HAP-1 (cell line): ENCODE measurements at regions not wholly inside any gene's neighbourhood (a gene's known extent, or its start where the extent isn't known, plus 50 kb on each side); places are given as distances from the start of the nearest gene placed in this dataset.
"Not testable (repeated sequence)": the region's sequence is repeated elsewhere in the genome, so short reads cannot be mapped to it uniquely, and the experiment has no call there.

Experiments used
- DNase-seq, 2 experiments: peaks; one replicate each; pipeline ENCODE4 v3.0.0-alpha.2; 2016 to 2020; ENCODE audit warnings: low spot score in 2 of 2
- H3K27me3 ChIP-seq: fragments of 250-450 bp; sonication (Bioruptor Pico); 2 replicates; pipeline ENCODE4 v1.5.1; 2020; ENCODE audit warnings: low read depth, mild to moderate bottlenecking, moderate library complexity
- H3K36me3 ChIP-seq: fragments of 250-450 bp; sonication (Bioruptor Pico); replicated peaks from 2 replicates; pipeline ENCODE4 v1.5.1; 2020; ENCODE audit warnings: mild to moderate bottlenecking
- H3K4me1 ChIP-seq: fragments of 250-450 bp; sonication (Bioruptor Pico); 2 replicates; pipeline ENCODE4 v1.5.1; 2020; ENCODE audit warnings: mild to moderate bottlenecking
- H3K4me3 ChIP-seq: fragments of 250-450 bp; sonication (Bioruptor Pico); 2 replicates; pipeline ENCODE4 v1.5.1; 2020; ENCODE audit warnings: mild to moderate bottlenecking, moderate library complexity
- H3K9me3 ChIP-seq: fragments of 250-450 bp; sonication (Bioruptor Pico); 2 replicates; pipeline ENCODE4 v1.5.1; 2020; ENCODE audit warnings: mild to moderate bottlenecking, moderate library complexity
- in situ Hi-C: fragments of 300-500 bp; cut with MboI; formaldehyde crosslinking; loops from 3 replicates; pipeline ENCODE4 v1.14.3; 2020; ENCODE audit warnings: low sequenced_read_pairs, inconsistent platforms, mixed read lengths

DNA sequence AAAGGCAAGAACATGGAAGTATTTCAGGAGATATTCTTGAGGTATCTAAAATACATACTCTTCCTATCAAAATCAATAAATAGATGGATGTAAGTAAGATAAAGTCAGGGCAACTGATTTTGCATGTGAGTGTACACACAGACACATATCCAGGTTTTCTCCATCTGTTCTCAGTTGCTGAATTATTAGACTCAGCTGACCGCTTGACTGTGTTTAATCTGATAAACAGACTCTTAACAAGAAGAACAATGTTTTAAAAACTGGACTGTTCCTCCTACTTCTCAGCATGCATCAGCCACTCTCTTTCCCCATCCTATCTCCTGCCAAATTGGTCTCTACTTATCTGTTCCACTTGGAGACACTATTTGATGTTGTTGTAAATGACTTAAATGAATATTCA lies 73.5 kb downstream of the GOLGA8G start:
- Histone ChIP-seq H3K4me1 (no peaks in the 10 kb centered on the region), H3K27me3 (no peaks in the 10 kb centered on the region), H3K9me3 (no peaks in the 10 kb centered on the region), H3K4me3 (no peak overlapping the region), H3K36me3 (no peaks in the 10 kb centered on the region)
- in situ Hi-C loops: no loop called here
- no peak for DNase-seq

DNA sequence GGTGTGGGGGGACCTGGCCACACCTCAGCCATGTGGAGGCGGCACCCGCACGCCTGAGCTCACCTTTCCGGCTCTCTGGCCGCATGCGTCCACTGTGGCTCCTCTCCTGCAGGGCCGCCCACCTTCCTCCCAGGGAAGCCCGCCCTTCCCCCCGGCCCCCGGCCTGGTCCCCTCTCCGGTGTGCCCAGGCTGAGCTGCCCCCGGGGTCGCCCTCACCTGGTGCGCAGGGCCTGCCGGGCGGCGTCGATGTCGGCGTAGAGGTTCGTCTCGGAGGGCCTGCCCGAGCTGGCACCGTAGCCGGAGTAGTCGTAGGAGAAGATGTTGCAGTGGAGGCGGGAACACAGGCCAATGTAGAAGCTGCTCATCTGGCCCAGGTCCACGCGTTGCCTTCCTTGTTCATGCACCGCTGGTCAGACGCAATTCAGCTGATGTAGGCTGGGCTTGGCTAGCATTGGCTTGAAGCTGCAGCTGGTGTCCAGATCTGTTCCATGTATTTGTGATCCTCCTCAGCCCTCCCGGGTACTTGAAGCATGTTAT lies 75.3 kb downstream of the GOLGA8G start:
- H3K4me1 ChIP-seq, H3K9me3 ChIP-seq, H3K36me3 ChIP-seq, in situ Hi-C loops, H3K4me3 ChIP-seq, H3K27me3 ChIP-seq, DNase-seq: not testable (repeated sequence)

DNA sequence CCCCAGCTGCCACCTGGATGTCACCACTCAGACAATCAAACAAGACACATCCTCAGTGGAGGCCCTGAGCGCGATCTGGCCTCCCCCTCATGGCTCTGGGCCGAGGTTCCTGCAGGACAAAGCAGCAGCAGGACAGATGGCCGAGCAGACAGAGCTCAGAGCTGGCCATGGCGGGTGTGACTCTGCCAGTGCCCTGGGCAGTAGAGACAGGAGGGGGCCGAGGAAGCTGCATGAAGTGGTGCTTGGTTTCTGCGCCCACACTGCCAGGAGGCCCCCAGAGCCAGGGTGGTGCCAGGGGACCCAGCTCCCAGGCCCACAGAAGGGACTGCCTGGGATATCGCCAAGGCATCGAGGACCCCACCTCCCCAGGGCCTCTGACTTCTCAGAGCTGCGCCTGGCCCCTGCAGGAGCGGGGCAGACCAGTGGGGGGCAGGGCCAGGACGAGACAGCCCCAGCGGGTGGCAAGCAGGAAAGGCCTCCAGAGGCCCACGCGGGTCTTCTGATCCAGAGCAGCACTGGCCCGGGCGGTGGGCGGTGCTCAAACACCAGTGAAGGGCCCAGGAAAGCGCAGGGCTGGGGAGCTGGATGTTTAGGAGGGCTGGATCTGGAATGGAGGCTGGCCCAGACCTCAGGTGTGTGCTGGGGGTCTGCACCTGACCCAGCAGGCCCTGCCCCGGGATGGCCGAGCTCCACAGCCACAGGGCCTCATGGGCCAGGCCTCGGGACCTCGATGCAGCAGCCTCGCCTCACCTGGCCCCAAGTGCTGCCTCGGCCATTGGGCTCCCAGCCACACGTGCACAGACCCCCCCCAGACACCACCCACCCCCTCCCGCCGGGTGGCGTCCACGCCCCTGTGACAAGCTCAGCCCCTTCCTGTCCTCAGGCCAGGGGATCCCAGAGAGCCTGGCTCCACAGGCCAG lies 76.0 kb downstream of the GOLGA8G start:
- Histone ChIP-seq H3K36me3 (no peaks in the 10 kb centered on the region), H3K9me3 (no peaks in the 10 kb centered on the region), H3K27me3 (no peaks in the 10 kb centered on the region), H3K4me1 (no peaks in the 10 kb centered on the region), H3K4me3 (no peak overlapping the region)
- in situ Hi-C loops: no loop called here
- no peak for DNase-seq

GRCh38 chr15:28455537-28456475 lies 77.0 kb downstream of the GOLGA8G start:
- in situ Hi-C loops, H3K27me3 ChIP-seq, H3K36me3 ChIP-seq, DNase-seq, H3K4me3 ChIP-seq, H3K4me1 ChIP-seq, H3K9me3 ChIP-seq: not testable (repeated sequence)

DNA sequence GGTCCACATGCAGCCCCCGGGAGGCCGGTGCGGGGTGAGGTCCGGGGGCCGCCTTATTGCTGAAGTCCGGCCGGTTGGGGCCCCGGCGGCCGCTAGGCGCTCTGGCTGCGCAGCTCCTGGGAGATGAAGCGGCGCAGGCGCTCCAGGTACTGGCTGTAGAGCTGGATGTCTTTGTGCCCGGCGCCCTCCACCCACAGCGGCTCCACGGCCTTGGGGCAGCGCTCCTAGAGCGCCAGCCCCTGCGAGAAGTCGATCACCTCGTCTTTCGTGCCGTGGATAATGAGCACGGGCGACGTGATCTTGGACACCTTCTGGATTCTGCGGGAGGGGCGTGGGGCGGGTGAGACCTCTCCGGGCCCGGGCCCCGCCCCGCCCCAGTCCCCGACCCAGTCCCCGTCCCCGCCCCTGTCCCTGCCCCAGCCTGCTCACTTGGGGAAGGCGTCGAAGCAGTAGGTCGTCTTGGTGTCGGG lies 76.3 kb downstream of the GOLGA8F start:
- peak overlapping the region; percentile 18 for H3K4me3 ChIP-seq
- H3K9me3 ChIP-seq, H3K4me1 ChIP-seq, H3K27me3 ChIP-seq, in situ Hi-C loops, H3K36me3 ChIP-seq: not testable (repeated sequence)
- peak in 1 of 2 experiments; percentile 47 for DNase-seq
